ENCODE measurements at regions not wholly inside any gene's neighbourhood (a gene's known extent, or its start where the extent isn't known, plus 50 kb on each side); places are given as distances from the start of the nearest gene placed in this dataset.
A peak's percentile ranks its signal among the peaks of the same experiment; 100 is the strongest.
"Not testable (repeated sequence)": the region's sequence is repeated elsewhere in the genome, so short reads cannot be mapped to it uniquely, and the experiment has no call there.

DNA sequence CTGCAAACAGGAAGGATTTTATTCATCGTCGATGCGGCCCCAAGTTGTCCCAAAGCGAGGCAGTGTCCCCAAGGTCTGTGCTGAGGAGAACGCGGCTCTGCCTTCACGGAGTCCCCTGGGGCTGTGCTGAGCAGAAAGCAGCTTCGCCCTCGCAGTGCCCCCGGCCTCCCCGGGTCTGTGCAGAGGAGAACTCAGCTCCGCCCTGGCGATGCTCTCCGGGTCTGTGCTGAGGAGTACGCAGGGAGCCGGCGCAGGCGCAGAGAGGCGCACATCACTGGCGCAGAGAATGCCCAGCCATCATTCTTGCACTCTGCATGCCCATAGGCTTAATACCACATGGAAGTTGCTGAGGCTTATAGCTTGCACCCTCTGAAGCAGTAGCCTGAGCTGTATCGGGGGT, 285.7 kb downstream of the CCDC74A start:
- H3K4me1 ChIP-seq (replicated peaks in 1 of 2; ENCODE audit: control insufficient read depth in 2 of 2, insufficient read depth in 2 of 2, low read length in 2 of 2); in situ Hi-C loops (cut with MboI); BruUV-seq (replicated peaks); FAIRE-seq; H3K27ac ChIP-seq (ENCODE audit: extremely low read depth, low read depth, low read length); intact Hi-C loops (cut with micrococcal nuclease); H4K20me1 ChIP-seq (replicated peaks; ENCODE audit: control insufficient read depth, insufficient read depth, low read length); H3K36me3 ChIP-seq (ENCODE audit: control insufficient read depth, insufficient read depth, low read length); H3K9me1 ChIP-seq (ENCODE audit: control insufficient read depth, insufficient read depth, low read length); H3K4me2 ChIP-seq (ENCODE audit: insufficient read depth, low read length); H3K9ac ChIP-seq (ENCODE audit: insufficient read depth in 1 of 2, low read depth in 2 of 2, low read length in 2 of 2); POLR2A ChIA-PET; ATAC-seq; H2AFZ ChIP-seq (ENCODE audit: low read depth, low read length); H3K9me3 ChIP-seq (replicated peaks; ENCODE audit: control insufficient read depth, insufficient read depth, low read depth, low read length); H3K27me3 ChIP-seq (ENCODE audit: control insufficient read depth in 2 of 2, insufficient read depth in 2 of 2, low read length in 2 of 2); DNase-seq (ENCODE audit: extremely low read depth in 1 of 4, low spot score in 3 of 4); H3K4me3 ChIP-seq; H3K79me2 ChIP-seq (ENCODE audit: control insufficient read depth, insufficient read depth, low read length); CTCF ChIA-PET (ENCODE audit: low intra/inter-chr PET ratio): not testable (repeated sequence)
- WGBS (ENCODE audit: insufficient coverage, low coverage, missing lambda C conversion rate): 16% methylated on average over 17 of the region's 21 CpGs
- peak; percentile 69 to 75 for TF ChIP-seq NRF1 (conservative IDR thresholded peaks at IDR 0.05 in 1 of 2, IDR thresholded peaks at IDR 0.05 in 1 of 2)

DNA sequence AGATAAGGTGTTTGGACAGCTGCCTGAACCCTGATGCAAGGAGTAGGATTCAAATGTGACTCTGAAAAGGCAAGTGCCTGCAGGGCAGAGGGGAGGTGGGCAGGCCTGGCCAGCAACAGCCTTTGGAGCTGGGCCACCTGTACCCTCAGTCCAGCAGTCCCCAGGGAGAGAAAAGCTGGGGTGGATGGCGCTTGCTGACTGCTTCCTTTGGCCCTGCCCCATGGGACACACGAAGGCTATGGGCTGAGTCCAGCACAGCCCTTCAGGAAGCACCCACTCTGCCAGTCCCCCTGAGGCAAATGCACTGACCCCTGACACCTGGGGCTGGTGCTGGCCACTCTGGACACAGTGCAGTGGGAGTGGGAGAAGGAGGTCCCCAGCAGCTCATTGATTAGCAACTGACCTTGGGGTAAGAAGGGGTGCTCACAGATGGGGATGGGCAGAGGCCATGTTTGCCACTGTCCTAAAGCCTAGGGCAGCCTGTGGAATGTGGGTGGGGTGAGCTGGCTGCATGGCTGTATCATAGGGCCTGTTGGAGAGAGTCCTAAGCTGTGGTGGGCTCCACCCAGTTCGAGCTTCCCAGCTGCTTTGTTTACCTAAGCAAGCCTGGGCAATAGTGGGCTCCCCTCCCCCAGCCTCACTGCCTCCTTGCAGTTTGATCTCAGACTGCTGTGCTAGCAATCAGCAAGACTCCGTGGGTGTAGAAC, 290.7 kb downstream of the CCDC74A start:
- BruUV-seq (replicated peaks); in situ Hi-C loops (cut with MboI); H2AFZ ChIP-seq (ENCODE audit: low read depth, low read length); H3K9me1 ChIP-seq (ENCODE audit: control insufficient read depth, insufficient read depth, low read length); POLR2A ChIA-PET; H3K79me2 ChIP-seq (ENCODE audit: control insufficient read depth, insufficient read depth, low read length); H4K20me1 ChIP-seq (replicated peaks; ENCODE audit: control insufficient read depth, insufficient read depth, low read length); intact Hi-C loops (cut with micrococcal nuclease); H3K27me3 ChIP-seq (ENCODE audit: control insufficient read depth in 2 of 2, insufficient read depth in 2 of 2, low read length in 2 of 2); FAIRE-seq; H3K36me3 ChIP-seq (ENCODE audit: control insufficient read depth, insufficient read depth, low read length); DNase-seq (ENCODE audit: extremely low read depth in 1 of 4, low spot score in 3 of 4); H3K4me1 ChIP-seq (replicated peaks in 1 of 2; ENCODE audit: control insufficient read depth in 2 of 2, insufficient read depth in 2 of 2, low read length in 2 of 2); CTCF ChIA-PET (ENCODE audit: low intra/inter-chr PET ratio); H3K9me3 ChIP-seq (replicated peaks; ENCODE audit: control insufficient read depth, insufficient read depth, low read depth, low read length); H3K4me3 ChIP-seq; H3K4me2 ChIP-seq (ENCODE audit: insufficient read depth, low read length); H3K27ac ChIP-seq (ENCODE audit: extremely low read depth, low read depth, low read length); ATAC-seq; H3K9ac ChIP-seq (ENCODE audit: insufficient read depth in 1 of 2, low read depth in 2 of 2, low read length in 2 of 2): not testable (repeated sequence)
- 6% methylated on average over 3 of the region's 4 CpGs for WGBS (ENCODE audit: insufficient coverage, low coverage, missing lambda C conversion rate)

All from K562 (cell line).